ENCODE measurements at regions not wholly inside any gene's neighbourhood (a gene's known extent, or its start where the extent isn't known, plus 50 kb on each side); places are given as distances from the start of the nearest gene placed in this dataset.

- no peaks in the 10 kb centered on the region for H3K79me2 ChIP-seq (ENCODE audit: control insufficient read depth, insufficient read depth, low read length, poor library complexity)
- no peak overlapping the region for H2AK5ac ChIP-seq (ENCODE audit: low read length)
- H2BK12ac ChIP-seq (ENCODE audit: low read length) = no peak overlapping the region
- H4K8ac ChIP-seq (ENCODE audit: low read depth, low read length) = no peak overlapping the region
- H3K4me2 ChIP-seq (ENCODE audit: low read length) = no peak overlapping the region
- peaks cover 0 to 2% of the 10 kb centered on the region in 2 experiments for H3K4me1 ChIP-seq (ENCODE audit: control insufficient read depth in 1 of 2, insufficient read depth in 2 of 2, low read length in 2 of 2)
- no peak overlapping the region for H3K27ac ChIP-seq (ENCODE audit: low read depth, low read length)
- no peaks in the 10 kb centered on the region for H3K36me3 ChIP-seq (ENCODE audit: control insufficient read depth in 1 of 2, insufficient read depth in 2 of 2, low read length in 2 of 2)
- H3K9ac ChIP-seq (ENCODE audit: low read length) = no peak overlapping the region
- H3K14ac ChIP-seq (ENCODE audit: low read length) = no peak overlapping the region
- WGBS (ENCODE audit: extremely low coverage, insufficient coverage, insufficient read length) = no CpG with 5 or more reads among the region's 2 CpGs
- no peak overlapping the region for H3K4me3 ChIP-seq (ENCODE audit: low read depth, low read length)
- no peak overlapping the region for H4K91ac ChIP-seq (ENCODE audit: low read depth, low read length)
- H2AFZ ChIP-seq (ENCODE audit: insufficient read depth, low read length, poor library complexity) = no peak overlapping the region
- no peak for DNase-seq
- H4K12ac ChIP-seq (ENCODE audit: low read depth, low read length) = no peak overlapping the region
- H3K23ac ChIP-seq (ENCODE audit: low read length) = no peak overlapping the region
- H2BK120ac ChIP-seq (ENCODE audit: insufficient read depth, low read length, poor library complexity) = no peak overlapping the region
- no peaks in the 10 kb centered on the region for H3K79me1 ChIP-seq (ENCODE audit: low read length)
- H2BK5ac ChIP-seq (ENCODE audit: low read depth, low read length, poor library complexity) = no peak overlapping the region
- no peaks in the 10 kb centered on the region for H3K9me3 ChIP-seq (ENCODE audit: insufficient read depth, low read depth, low read length)
- H3K27me3 ChIP-seq (ENCODE audit: insufficient read depth, low read length) = no peaks in the 10 kb centered on the region
- no peak overlapping the region for H3K18ac ChIP-seq (ENCODE audit: low read length)
- H3K4ac ChIP-seq (ENCODE audit: low read depth, low read length) = no peak overlapping the region
Observed at GRCh38 chr11:92317721-92318120, 93.1 kb downstream of the FAT3 start.

GRCh38 chr11:92322225-92322624, 97.6 kb downstream of the FAT3 start:
- WGBS (ENCODE audit: extremely low coverage, insufficient coverage, insufficient read length) = no CpG with 5 or more reads among the region's 3 CpGs
- Histone ChIP-seq H2AFZ (ENCODE audit: insufficient read depth, low read length, poor library complexity) (no peak overlapping the region), H3K79me1 (ENCODE audit: low read length) (no peaks in the 10 kb centered on the region), H3K4me3 (ENCODE audit: low read depth, low read length) (no peak overlapping the region), H4K8ac (ENCODE audit: low read depth, low read length) (no peak overlapping the region), H3K36me3 (ENCODE audit: control insufficient read depth in 1 of 2, insufficient read depth in 2 of 2, low read length in 2 of 2) (no peaks in the 10 kb centered on the region), H3K9me3 (ENCODE audit: insufficient read depth, low read depth, low read length) (peaks cover 2% of the 10 kb centered on the region), H3K27ac (ENCODE audit: low read depth, low read length) (no peak overlapping the region), H4K91ac (ENCODE audit: low read depth, low read length) (no peak overlapping the region), H2BK120ac (ENCODE audit: insufficient read depth, low read length, poor library complexity) (no peak overlapping the region), H3K4ac (ENCODE audit: low read depth, low read length) (no peak overlapping the region), H2BK12ac (ENCODE audit: low read length) (no peak overlapping the region), H3K14ac (ENCODE audit: low read length) (no peak overlapping the region), H3K27me3 (ENCODE audit: insufficient read depth, low read length) (no peaks in the 10 kb centered on the region), H2BK5ac (ENCODE audit: low read depth, low read length, poor library complexity) (no peak overlapping the region), H3K23ac (ENCODE audit: low read length) (no peak overlapping the region), H4K12ac (ENCODE audit: low read depth, low read length) (no peak overlapping the region), H3K9ac (ENCODE audit: low read length) (no peak overlapping the region), H3K79me2 (ENCODE audit: control insufficient read depth, insufficient read depth, low read length, poor library complexity) (no peaks in the 10 kb centered on the region), H2AK5ac (ENCODE audit: low read length) (no peak overlapping the region), H3K4me2 (ENCODE audit: low read length) (no peak overlapping the region), H3K4me1 (ENCODE audit: control insufficient read depth in 1 of 2, insufficient read depth in 2 of 2, low read length in 2 of 2) (no peaks in the 10 kb centered on the region), H3K18ac (ENCODE audit: low read length) (no peak overlapping the region)
- DNase-seq = no peak

- Histone ChIP-seq H3K4me2 (ENCODE audit: low read length) (no peak overlapping the region), H4K8ac (ENCODE audit: low read depth, low read length) (no peak overlapping the region), H2AK5ac (ENCODE audit: low read length) (no peak overlapping the region), H3K4me1 (ENCODE audit: control insufficient read depth in 1 of 2, insufficient read depth in 2 of 2, low read length in 2 of 2) (no peaks in the 10 kb centered on the region), H2BK12ac (ENCODE audit: low read length) (no peak overlapping the region), H4K12ac (ENCODE audit: low read depth, low read length) (no peak overlapping the region), H3K9me3 (ENCODE audit: insufficient read depth, low read depth, low read length) (peaks cover 2% of the 10 kb centered on the region), H3K18ac (ENCODE audit: low read length) (no peak overlapping the region), H3K36me3 (ENCODE audit: control insufficient read depth in 1 of 2, insufficient read depth in 2 of 2, low read length in 2 of 2) (no peaks in the 10 kb centered on the region), H3K9ac (ENCODE audit: low read length) (no peak overlapping the region), H3K79me2 (ENCODE audit: control insufficient read depth, insufficient read depth, low read length, poor library complexity) (no peaks in the 10 kb centered on the region), H3K23ac (ENCODE audit: low read length) (no peak overlapping the region), H3K4me3 (ENCODE audit: low read depth, low read length) (no peak overlapping the region), H3K4ac (ENCODE audit: low read depth, low read length) (no peak overlapping the region), H4K91ac (ENCODE audit: low read depth, low read length) (no peak overlapping the region), H2BK120ac (ENCODE audit: insufficient read depth, low read length, poor library complexity) (no peak overlapping the region), H3K27ac (ENCODE audit: low read depth, low read length) (no peak overlapping the region), H3K79me1 (ENCODE audit: low read length) (no peaks in the 10 kb centered on the region), H2BK5ac (ENCODE audit: low read depth, low read length, poor library complexity) (no peak overlapping the region), H3K14ac (ENCODE audit: low read length) (no peak overlapping the region), H2AFZ (ENCODE audit: insufficient read depth, low read length, poor library complexity) (no peak overlapping the region), H3K27me3 (ENCODE audit: insufficient read depth, low read length) (no peaks in the 10 kb centered on the region)
- peak; percentile 86 to 96 for DNase-seq
- WGBS (ENCODE audit: extremely low coverage, insufficient coverage, insufficient read length) = no CpG with 5 or more reads among the region's 1 CpG
Observed at GRCh38 chr11:92324890-92325289, 100.3 kb downstream of the FAT3 start.

- Histone ChIP-seq H3K18ac (ENCODE audit: low read length) (no peak overlapping the region), H2AK5ac (ENCODE audit: low read length) (no peak overlapping the region), H2BK120ac (ENCODE audit: insufficient read depth, low read length, poor library complexity) (no peak overlapping the region), H3K36me3 (ENCODE audit: control insufficient read depth in 1 of 2, insufficient read depth in 2 of 2, low read length in 2 of 2) (no peaks in the 10 kb centered on the region), H3K23ac (ENCODE audit: low read length) (no peak overlapping the region), H3K4me1 (ENCODE audit: control insufficient read depth in 1 of 2, insufficient read depth in 2 of 2, low read length in 2 of 2) (no peaks in the 10 kb centered on the region), H2BK5ac (ENCODE audit: low read depth, low read length, poor library complexity) (no peak overlapping the region), H3K9ac (ENCODE audit: low read length) (no peak overlapping the region), H3K4me3 (ENCODE audit: low read depth, low read length) (no peak overlapping the region), H4K12ac (ENCODE audit: low read depth, low read length) (no peak overlapping the region), H3K79me2 (ENCODE audit: control insufficient read depth, insufficient read depth, low read length, poor library complexity) (no peaks in the 10 kb centered on the region), H3K4me2 (ENCODE audit: low read length) (no peak overlapping the region), H3K79me1 (ENCODE audit: low read length) (no peaks in the 10 kb centered on the region), H4K8ac (ENCODE audit: low read depth, low read length) (no peak overlapping the region), H2AFZ (ENCODE audit: insufficient read depth, low read length, poor library complexity) (no peak overlapping the region), H3K27ac (ENCODE audit: low read depth, low read length) (no peak overlapping the region), H3K27me3 (ENCODE audit: insufficient read depth, low read length) (no peaks in the 10 kb centered on the region), H3K14ac (ENCODE audit: low read length) (no peak overlapping the region), H2BK12ac (ENCODE audit: low read length) (no peak overlapping the region), H3K9me3 (ENCODE audit: insufficient read depth, low read depth, low read length) (peaks cover 2% of the 10 kb centered on the region), H3K4ac (ENCODE audit: low read depth, low read length) (no peak overlapping the region), H4K91ac (ENCODE audit: low read depth, low read length) (no peak overlapping the region)
- peak; percentile 57 to 82 for DNase-seq
- WGBS (ENCODE audit: extremely low coverage, insufficient coverage, insufficient read length) = no CpG with 5 or more reads among the region's 3 CpGs
Observed at GRCh38 chr11:92325416-92325815, 100.8 kb downstream of the FAT3 start.

Data from trophoblast cell (in vitro differentiated cells and primary cell).